Activated T-helper 1 cell treated with anti-CD3 and anti-CD28 coated beads, Interleukin-12 subunit alpha, Interleukin-12 subunit beta, Interleukin-2, Interleukin-4 antibody, amounts not matched to agents 30 ng/mL and 10 ng/mL and 1 ng/mL, durations not matched to agents 14 hours and 24 hours and 36 hours (primary cell): ENCODE measurements at regions not wholly inside any gene's neighbourhood (a gene's known extent, or its start where the extent isn't known, plus 50 kb on each side); places are given as distances from the start of the nearest gene placed in this dataset.
"Not testable (repeated sequence)": the region's sequence is repeated elsewhere in the genome, so short reads cannot be mapped to it uniquely, and the experiment has no call there.

Source experiments
- DNase-seq: peaks from one replicate; pipeline ENCODE4 v3.0.0; 2021; ENCODE audit warnings: low spot score
- H3K27ac Mint-ChIP-seq: one replicate; pipeline ENCODE4 v1.8.0; 2021; ENCODE audit warnings: mild to moderate bottlenecking, mixed read lengths
- H3K27me3 Mint-ChIP-seq: one replicate; pipeline ENCODE4 v1.8.0; 2022; ENCODE audit warnings: mild to moderate bottlenecking, moderate library complexity, mixed read lengths; ENCODE audit not compliant: insufficient read depth
- H3K36me3 Mint-ChIP-seq: one replicate; pipeline ENCODE4 v1.8.0; 2021; ENCODE audit warnings: low read depth, mixed read lengths
- H3K4me1 Mint-ChIP-seq: one replicate; pipeline ENCODE4 v1.8.0; 2021; ENCODE audit warnings: low read depth, mixed read lengths
- H3K4me3 Mint-ChIP-seq: one replicate; pipeline ENCODE4 v1.8.0; 2021; ENCODE audit warnings: mild to moderate bottlenecking, moderate library complexity, mixed read lengths
- H3K9me3 Mint-ChIP-seq: one replicate; pipeline ENCODE4 v1.8.0; 2021; ENCODE audit warnings: mixed read lengths
- intact Hi-C: fragments of 100-400 bp; cut with micrococcal nuclease; formaldehyde crosslinking; loops from one replicate; pipeline ENCODE4 v1.15.1; 2024

- H3K9me3 Mint-ChIP-seq: no peaks in the 10 kb centered on the region
These were observed 135.5 kb downstream of the ZNF22 start for GRCh38 chr10:45136256-45136655.

GRCh38 chr10:45144326-45145070, 143.8 kb downstream of the ZNF22 start:
- no peak overlapping the region for H3K27ac Mint-ChIP-seq
- H3K4me1 Mint-ChIP-seq: no peaks in the 10 kb centered on the region
- peaks cover 5% of the 10 kb centered on the region for H3K27me3 Mint-ChIP-seq
- no peaks in the 10 kb centered on the region for H3K9me3 Mint-ChIP-seq
- no peak for DNase-seq
- H3K4me3 Mint-ChIP-seq: no peak overlapping the region
- no peaks in the 10 kb centered on the region for H3K36me3 Mint-ChIP-seq
- intact Hi-C loops: no loop called here

More at GRCh38 chr10:45136256-45136655, 135.5 kb downstream of the ZNF22 start:
- Mint-ChIP-seq H3K27ac (no peak overlapping the region), H3K4me1 (no peaks in the 10 kb centered on the region), H3K27me3 (peaks cover 6% of the 10 kb centered on the region), H3K4me3 (no peak overlapping the region), H3K36me3 (no peaks in the 10 kb centered on the region)
- intact Hi-C loops: no loop called here
- DNase-seq: no peak

- not testable (repeated sequence) for DNase-seq, H3K4me3 Mint-ChIP-seq
These were observed 144.4 kb downstream of the ZNF22 start for GRCh38 chr10:45145143-45145542.

DNA sequence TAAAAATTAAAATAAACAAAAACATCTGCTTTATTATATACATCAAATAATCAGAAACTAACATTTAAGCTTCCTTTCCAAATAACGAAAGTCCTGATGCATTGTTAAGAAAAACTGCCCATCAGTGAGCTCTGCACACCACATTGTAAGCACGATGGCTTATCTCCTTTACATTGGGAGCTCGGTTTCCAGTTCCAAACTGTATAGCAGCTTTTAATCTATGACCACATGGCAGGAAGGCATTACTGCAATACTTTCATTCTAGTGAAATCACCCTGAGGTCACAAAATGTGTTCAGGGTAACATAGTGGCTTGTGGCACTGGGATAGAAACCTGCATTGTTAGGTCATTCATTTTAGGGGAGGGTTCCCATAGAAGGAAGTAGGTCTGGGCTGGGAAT, 146.3 kb downstream of the ZNF22 start:
- no peak for DNase-seq
- peaks cover 5% of the 10 kb centered on the region for H3K27me3 Mint-ChIP-seq
- intact Hi-C loops: no loop called here

More at GRCh38 chr10:45145143-45145542, 144.4 kb downstream of the ZNF22 start:
- H3K27ac Mint-ChIP-seq, intact Hi-C loops, H3K27me3 Mint-ChIP-seq, H3K9me3 Mint-ChIP-seq, H3K36me3 Mint-ChIP-seq, H3K4me1 Mint-ChIP-seq: not testable (repeated sequence)

GRCh38 chr10:45150997-45151396, 150.3 kb downstream of the ZNF22 start:
- Mint-ChIP-seq H3K27ac (no peak overlapping the region), H3K4me3 (no peak overlapping the region), H3K27me3 (peaks cover under 1% of the 10 kb centered on the region), H3K4me1 (no peaks in the 10 kb centered on the region), H3K9me3 (no peaks in the 10 kb centered on the region), H3K36me3 (no peaks in the 10 kb centered on the region)
- DNase-seq: no peak
- intact Hi-C loops: no loop called here

More for the DNA sequence above, 146.3 kb downstream of the ZNF22 start:
- H3K9me3 Mint-ChIP-seq: no peaks in the 10 kb centered on the region
- no peak overlapping the region for H3K4me3 Mint-ChIP-seq
- H3K36me3 Mint-ChIP-seq: no peaks in the 10 kb centered on the region
- H3K4me1 Mint-ChIP-seq: no peaks in the 10 kb centered on the region
- H3K27ac Mint-ChIP-seq: no peak overlapping the region

DNA sequence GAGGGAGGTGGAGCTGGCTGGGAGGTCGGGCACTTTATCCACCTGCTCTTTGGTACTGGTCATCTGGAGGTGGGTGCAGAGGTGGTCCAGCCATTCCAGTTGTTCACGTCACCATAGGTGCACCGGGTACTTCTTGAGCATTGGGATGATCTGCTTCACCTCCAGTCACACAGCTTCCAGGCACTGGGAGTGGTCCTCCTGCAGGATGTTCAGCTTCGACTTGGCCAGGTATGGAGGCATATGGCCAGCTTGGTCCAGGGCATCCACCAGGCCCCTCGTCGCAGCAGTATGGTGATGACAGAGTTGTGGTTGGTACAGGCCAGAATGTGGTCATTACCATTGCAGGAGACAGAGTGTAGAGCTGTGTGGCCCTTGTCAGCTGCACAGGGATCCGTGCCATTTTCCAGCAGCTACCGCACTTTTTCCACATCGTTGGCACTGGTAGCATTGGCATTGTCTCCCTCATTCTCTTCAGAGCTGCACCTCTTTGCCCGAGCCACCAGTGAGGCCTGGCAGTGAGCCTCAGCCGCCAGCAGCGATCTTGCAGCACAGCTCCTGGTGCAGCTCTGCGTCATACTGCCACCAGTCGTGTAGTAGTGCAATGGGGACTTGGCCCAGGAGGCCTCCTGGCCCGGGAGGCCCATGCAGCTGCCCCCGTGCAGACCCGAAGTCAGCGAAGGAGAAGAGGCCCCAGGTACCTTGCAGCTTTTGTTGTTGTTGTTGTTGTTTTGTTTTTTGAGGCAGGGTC, 150.9 kb downstream of the ZNF22 start:
- Mint-ChIP-seq H3K27me3 (no peaks in the 10 kb centered on the region), H3K36me3 (no peaks in the 10 kb centered on the region), H3K27ac (no peak overlapping the region), H3K4me1 (no peaks in the 10 kb centered on the region), H3K9me3 (no peaks in the 10 kb centered on the region), H3K4me3 (no peak overlapping the region)
- DNase-seq: no peak
- intact Hi-C loops: no loop called here

- Mint-ChIP-seq H3K9me3 (no peaks in the 10 kb centered on the region), H3K4me1 (no peaks in the 10 kb centered on the region), H3K27ac (no peak overlapping the region), H3K4me3 (no peak overlapping the region), H3K36me3 (no peaks in the 10 kb centered on the region), H3K27me3 (no peaks in the 10 kb centered on the region)
- DNase-seq: no peak
- intact Hi-C loops: no loop called here
These were observed 152.0 kb downstream of the ZNF22 start for GRCh38 chr10:45152726-45153125.

DNA sequence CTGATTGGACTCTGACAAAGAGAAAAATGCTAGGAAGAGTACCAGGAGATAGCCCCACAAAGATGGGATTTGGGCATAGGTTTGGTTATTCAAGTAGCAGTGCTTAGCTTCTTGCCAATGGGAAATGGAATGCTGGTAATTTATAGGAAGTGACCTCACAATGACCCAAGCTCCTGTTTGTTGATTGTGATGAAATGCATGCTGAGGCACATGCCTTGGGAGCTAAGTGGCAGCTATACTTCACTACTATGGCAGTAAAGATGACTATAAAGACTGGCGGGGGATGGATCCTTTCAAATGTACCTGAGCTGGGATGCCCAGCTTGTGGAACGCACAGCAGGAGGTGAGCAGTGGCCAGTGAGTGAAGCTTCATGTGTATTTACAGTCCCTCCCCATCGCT, 153.8 kb downstream of the ZNF22 start:
- no peak for DNase-seq
- Mint-ChIP-seq H3K27me3 (no peaks in the 10 kb centered on the region), H3K9me3 (no peaks in the 10 kb centered on the region), H3K4me3 (no peak overlapping the region), H3K36me3 (no peaks in the 10 kb centered on the region), H3K27ac (no peak overlapping the region), H3K4me1 (no peaks in the 10 kb centered on the region)
- intact Hi-C loops: no loop called here

GRCh38 chr10:45155784-45156183, 155.1 kb downstream of the ZNF22 start:
- intact Hi-C loops: no loop called here

DNA sequence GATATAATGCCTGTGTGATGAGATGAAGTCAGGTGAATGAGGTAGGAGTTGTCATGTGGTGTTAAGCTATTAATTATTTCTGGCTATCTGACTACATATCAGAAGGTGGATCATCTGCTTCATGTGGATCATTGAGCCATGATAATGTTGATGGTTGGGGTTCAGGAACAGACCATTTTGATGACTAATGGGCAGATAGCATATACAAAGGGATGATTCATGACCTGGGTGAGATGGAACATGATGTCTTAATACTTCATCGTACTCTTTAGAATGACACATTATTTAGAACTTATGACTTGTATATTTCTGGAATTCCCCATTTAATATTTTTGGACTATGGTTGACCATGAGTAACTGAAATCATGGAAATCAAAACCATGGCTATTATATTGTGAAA, 155.1 kb downstream of the OR13A1 start:
- Mint-ChIP-seq H3K4me3 (no peak overlapping the region), H3K4me1 (no peaks in the 10 kb centered on the region), H3K36me3 (no peaks in the 10 kb centered on the region), H3K9me3 (no peaks in the 10 kb centered on the region), H3K27me3 (peaks cover 7% of the 10 kb centered on the region), H3K27ac (no peak overlapping the region)
- no peak for DNase-seq
- intact Hi-C loops: no loop called here

More at GRCh38 chr10:45155784-45156183, 155.1 kb downstream of the ZNF22 start:
- no peak for DNase-seq
- Mint-ChIP-seq H3K9me3 (no peaks in the 10 kb centered on the region), H3K4me1 (no peaks in the 10 kb centered on the region), H3K27me3 (no peaks in the 10 kb centered on the region), H3K36me3 (no peaks in the 10 kb centered on the region), H3K4me3 (no peak overlapping the region), H3K27ac (no peak overlapping the region)

GRCh38 chr10:45163315-45163975, 152.0 kb downstream of the OR13A1 start:
- no peaks in the 10 kb centered on the region for H3K36me3 Mint-ChIP-seq
- no peak for DNase-seq
- no peaks in the 10 kb centered on the region for H3K9me3 Mint-ChIP-seq

GRCh38 chr10:45175520-45176118, 139.8 kb downstream of the OR13A1 start:
- H3K4me1 Mint-ChIP-seq, H3K9me3 Mint-ChIP-seq, H3K27ac Mint-ChIP-seq, H3K36me3 Mint-ChIP-seq, H3K4me3 Mint-ChIP-seq, intact Hi-C loops, DNase-seq: not testable (repeated sequence)
- peaks cover 18% of the 10 kb centered on the region for H3K27me3 Mint-ChIP-seq

More at GRCh38 chr10:45163315-45163975, 152.0 kb downstream of the OR13A1 start:
- Mint-ChIP-seq H3K4me3 (no peak overlapping the region), H3K4me1 (no peaks in the 10 kb centered on the region), H3K27ac (no peak overlapping the region), H3K27me3 (peaks cover 9% of the 10 kb centered on the region)
- intact Hi-C loops: no loop called here

GRCh38 chr10:45179691-45180090, 135.7 kb downstream of the OR13A1 start:
- H3K36me3 Mint-ChIP-seq: no peaks in the 10 kb centered on the region
- H3K4me1 Mint-ChIP-seq: no peaks in the 10 kb centered on the region
- no peaks in the 10 kb centered on the region for H3K9me3 Mint-ChIP-seq
- intact Hi-C loops: no loop called here
- H3K4me3 Mint-ChIP-seq: no peak overlapping the region
- H3K27me3 Mint-ChIP-seq: peaks cover 9% of the 10 kb centered on the region
- H3K27ac Mint-ChIP-seq: no peak overlapping the region
- no peak for DNase-seq
